Liver (tissue), 7 donors: ENCODE measurements at regions not wholly inside any gene's neighbourhood (a gene's known extent, or its start where the extent isn't known, plus 50 kb on each side); places are given as distances from the start of the nearest gene placed in this dataset.

Source experiments
- DNase-seq: peaks from one replicate; pipeline ENCODE4 v3.0.0-alpha.2; 2017; ENCODE audit warnings: low spot score
- H3K27ac ChIP-seq, 2 donors: one replicate each; pipeline ENCODE4 v1.7.0; 2013; ENCODE audit warnings: inconsistent platforms in 2 of 2, low read length in 2 of 2, control low read depth in 1 of 2, low read depth in 1 of 2, mild to moderate bottlenecking in 1 of 2
- H3K27me3 ChIP-seq, 4 donors: one replicate each; pipeline versions ENCODE4 v1.6.1 to v1.7.0; 2013; ENCODE audit warnings: low read length in 3 of 4, inconsistent platforms in 1 of 4, mild to moderate bottlenecking in 1 of 4, moderate library complexity in 1 of 4; ENCODE audit not compliant: control insufficient read depth in 4 of 4, insufficient read depth in 4 of 4
- H3K36me3 ChIP-seq, 4 donors: one replicate each; pipeline versions ENCODE4 v1.6.1 to v1.7.0; 2013; ENCODE audit warnings: low read length in 3 of 4, mild to moderate bottlenecking in 3 of 4, low read depth in 1 of 4, moderate library complexity in 1 of 4; ENCODE audit not compliant: control insufficient read depth in 4 of 4, insufficient read depth in 3 of 4
- H3K4me1 ChIP-seq, 4 donors: one replicate each; pipeline versions ENCODE4 v1.6.1 to v1.7.0; 2013; ENCODE audit warnings: low read length in 3 of 4, mild to moderate bottlenecking in 3 of 4, moderate library complexity in 1 of 4; ENCODE audit not compliant: control insufficient read depth in 4 of 4, insufficient read depth in 4 of 4
- H3K4me3 ChIP-seq, 3 donors: one replicate each; pipeline versions ENCODE4 v1.6.1 to v1.7.0; 2013; ENCODE audit warnings: low read length in 3 of 3, control low read depth in 1 of 3, low read depth in 1 of 3, mild to moderate bottlenecking in 1 of 3
- H3K9ac ChIP-seq, 2 donors: one replicate each; pipeline ENCODE4 v1.7.0; 2013; ENCODE audit warnings: low read length in 2 of 2, mild to moderate bottlenecking in 2 of 2, moderate library complexity in 2 of 2, control low read depth in 1 of 2, low read depth in 1 of 2
- H3K9me3 ChIP-seq, 4 donors: one replicate each; pipeline versions ENCODE4 v1.6.1 to v1.7.0; 2013; ENCODE audit warnings: low read length in 3 of 4; ENCODE audit not compliant: control insufficient read depth in 4 of 4
- ATF3 ChIP-seq: IDR thresholded peaks from 2 replicates; pipeline ENCODE4 v1.6.1; 2016; ENCODE audit warnings: antibody characterized with exemption
- HNF4A ChIP-seq, 2 donors: conservative IDR thresholded peaks; 2 replicates each; pipeline ENCODE4 v1.6.1; 2016; ENCODE audit warnings: antibody characterized with exemption in 2 of 2, mild to moderate bottlenecking in 2 of 2
- JUND ChIP-seq, 2 donors: IDR thresholded peaks; 2 replicates each; pipeline ENCODE4 v1.6.1; 2016; ENCODE audit warnings: antibody characterized with exemption in 2 of 2
- MAX ChIP-seq: IDR thresholded peaks from 2 replicates; pipeline ENCODE4 v1.6.1; 2016; ENCODE audit warnings: antibody characterized with exemption
- RAD21 ChIP-seq, 2 donors: IDR thresholded peaks; 2 replicates each; pipeline ENCODE4 v1.6.1; 2016; ENCODE audit warnings: antibody characterized with exemption in 2 of 2, mild to moderate bottlenecking in 2 of 2
- REST ChIP-seq: IDR thresholded peaks from 2 replicates; pipeline ENCODE4 v1.6.1; 2016; ENCODE audit warnings: antibody characterized with exemption, mild to moderate bottlenecking
- TAF1 ChIP-seq: conservative IDR thresholded peaks from 2 replicates; pipeline ENCODE4 v1.6.1; 2016; ENCODE audit warnings: antibody characterized with exemption, mild to moderate bottlenecking
- ZBTB33 ChIP-seq: IDR thresholded peaks from 2 replicates; pipeline ENCODE4 v1.6.1; 2016; ENCODE audit warnings: antibody characterized with exemption
- WGBS: extraction: QIAGEN DNeasy Blood & Tissue Kit; methylation state at CpG from one replicate; pipeline ENCODE4 v1.1.7; 2013; 5-methylcytosine and 5-hydroxymethylcytosine counted together
- donor health status: healthy.
- donor health status: healthy.
- donor health status: healthy.
- donor health status: healthy.

- H3K4me1 ChIP-seq: no peaks in the 10 kb centered on the region
- no peaks in the 10 kb centered on the region for H3K27me3 ChIP-seq
- no peaks in the 10 kb centered on the region for H3K36me3 ChIP-seq
- H3K4me3 ChIP-seq: no peak overlapping the region
- TF ChIP-seq REST: no peak
- TF ChIP-seq HNF4A (conservative IDR thresholded peaks at IDR 0.05): peak; percentile 23 to 59
- no peak for TF ChIP-seq ATF3
- TF ChIP-seq JUND (IDR thresholded peaks at IDR 0.05): no peak
- no peak overlapping the region for H3K27ac ChIP-seq
- DNase-seq: no peak
- H3K9ac ChIP-seq: no peak overlapping the region
- H3K9me3 ChIP-seq: peaks cover 0 to 8% (median 3%) of the 10 kb centered on the region in 4 donors
- 49% methylated on average over 2 of the region's 2 CpGs for WGBS
Observed at GRCh38 chr4:35709080-35709479, 535.2 kb downstream of the ARAP2 start.

- no peak overlapping the region for H3K27ac ChIP-seq
- 76% methylated on average over 3 of the region's 3 CpGs for WGBS
- TF ChIP-seq ZBTB33: no peak
- no peak overlapping the region for H3K9ac ChIP-seq
- no peak for DNase-seq
- no peaks in the 10 kb centered on the region for H3K4me1 ChIP-seq
- H3K9me3 ChIP-seq: peaks cover 0 to 8% (median 3%) of the 10 kb centered on the region in 4 donors
- no peaks in the 10 kb centered on the region for H3K27me3 ChIP-seq
- H3K36me3 ChIP-seq: no peaks in the 10 kb centered on the region
- H3K4me3 ChIP-seq: no peak overlapping the region
Observed at GRCh38 chr4:35710343-35710742, 534.0 kb downstream of the ARAP2 start.

GRCh38 chr4:35711127-35711526 lies 533.2 kb downstream of the ARAP2 start:
- no peak for TF ChIP-seq TAF1
- TF ChIP-seq MAX: no peak
- no peak for TF ChIP-seq ZBTB33
- TF ChIP-seq RAD21 (IDR thresholded peaks at IDR 0.05): no peak
- Histone ChIP-seq H3K9me3 (peaks cover 0 to 8% (median 3%) of the 10 kb centered on the region in 4 donors), H3K9ac (no peak overlapping the region), H3K27me3 (no peaks in the 10 kb centered on the region), H3K4me3 (no peak overlapping the region), H3K36me3 (no peaks in the 10 kb centered on the region), H3K27ac (no peak overlapping the region), H3K4me1 (no peaks in the 10 kb centered on the region)
- no peak for DNase-seq
- WGBS: 81% methylated on average over 2 of the region's 2 CpGs
